HG03575 (cell line): ENCODE measurements at regions not wholly inside any gene's neighbourhood (a gene's known extent, or its start where the extent isn't known, plus 50 kb on each side); places are given as distances from the start of the nearest gene placed in this dataset.
"Not testable (repeated sequence)": the region's sequence is repeated elsewhere in the genome, so short reads cannot be mapped to it uniquely, and the experiment has no call there.

ENCODE experiments used
- ATAC-seq: cut with Tn5 transposase; IDR thresholded peaks from one replicate; pipeline ENCODE4 v1.9.1; 2021; ENCODE audit not compliant: unreplicated experiment, insufficient number of reproducible peaks, low FRiP score; ENCODE audit errors: extremely low read depth

GRCh38 chr11:37947821-37948220 is 1349.8 kb upstream of the RAG2 start:
- ATAC-seq, result no peak

GRCh38 chr11:37946155-37946766 is 1348.2 kb upstream of the RAG2 start:
- no peak for ATAC-seq

- no peak for ATAC-seq
Measured at GRCh38 chr11:37942081-37942480, 1344.0 kb upstream of the RAG2 start.

GRCh38 chr11:37929100-37929653 is 1331.1 kb upstream of the RAG2 start:
- ATAC-seq, result no peak

GRCh38 chr11:37926772-37927171 is 1328.7 kb upstream of the RAG2 start:
- ATAC-seq, result no peak

- no peak for ATAC-seq
Measured at GRCh38 chr11:37916331-37916730, 1318.3 kb upstream of the RAG2 start.

- no peak for ATAC-seq
Measured at GRCh38 chr11:37914859-37915258, 1316.8 kb upstream of the RAG2 start.

GRCh38 chr11:37908219-37908548 is 1310.1 kb upstream of the RAG2 start:
- no peak for ATAC-seq

- no peak for ATAC-seq
Measured at GRCh38 chr11:37907436-37908218, 1309.6 kb upstream of the RAG2 start.

- no peak for ATAC-seq
Measured at GRCh38 chr11:37905707-37906417, 1307.8 kb upstream of the RAG2 start.

- ATAC-seq, result no peak
Measured at GRCh38 chr11:37896016-37896415, 1298.0 kb upstream of the RAG2 start.

GRCh38 chr11:37881741-37882140 is 1283.7 kb upstream of the RAG2 start:
- ATAC-seq, result no peak

GRCh38 chr11:37861671-37862070 is 1263.6 kb upstream of the RAG2 start:
- no peak for ATAC-seq

- ATAC-seq, result not testable (repeated sequence)
Measured at GRCh38 chr11:37858806-37859537, 1260.9 kb upstream of the RAG2 start.

- ATAC-seq, result no peak
Measured at GRCh38 chr11:37858398-37858797, 1260.4 kb upstream of the RAG2 start.

- ATAC-seq, result no peak
Measured at GRCh38 chr11:37857726-37858125, 1259.7 kb upstream of the RAG2 start.

- no peak for ATAC-seq
Measured at GRCh38 chr11:37849706-37850105, 1251.7 kb upstream of the RAG2 start.

GRCh38 chr11:37843603-37844002 is 1245.6 kb upstream of the RAG2 start:
- no peak for ATAC-seq

GRCh38 chr11:37841016-37841415 is 1243.0 kb upstream of the RAG2 start:
- ATAC-seq, result no peak
